Left lung (tissue), 4 donors: ENCODE measurements at regions not wholly inside any gene's neighbourhood (a gene's known extent, or its start where the extent isn't known, plus 50 kb on each side); places are given as distances from the start of the nearest gene placed in this dataset.

ENCODE experiments used
- ATAC-seq: fragments of 200-7000 bp; cut with Tn5 transposase; one replicate; pipeline ENCODE4 v1.9.1; 2020; ENCODE audit warnings: moderate library complexity
- DNase-seq, 4 donors: peaks; one replicate each; pipeline ENCODE4 v3.0.0-alpha.2; 2013 to 2020
- H3K27ac ChIP-seq, 2 donors: fragments of 200-600 bp; sonication (generic) in 1 of 2; one replicate each; pipeline versions ENCODE4 v1.5.0 to v1.8.0; 2020 to 2021
- H3K27me3 ChIP-seq, 2 donors: fragments of 200-600 bp; sonication (generic) in 1 of 2; one replicate each; pipeline versions ENCODE4 v1.5.0 to v1.8.0; 2020 to 2021
- H3K36me3 ChIP-seq, 2 donors: fragments of 200-600 bp; sonication (generic) in 1 of 2; one replicate each; pipeline versions ENCODE4 v1.5.0 to v1.8.0; 2020 to 2021
- H3K4me1 ChIP-seq, 2 donors: fragments of 200-600 bp; one replicate each; pipeline ENCODE4 v1.8.0; 2021
- H3K4me3 ChIP-seq, 2 donors: fragments of 200-600 bp; sonication (generic) in 1 of 2; one replicate each; pipeline versions ENCODE4 v1.5.0 to v1.8.0; 2020 to 2021; ENCODE audit warnings: mild to moderate bottlenecking in 1 of 2
- H3K9me3 ChIP-seq, 2 donors: fragments of 200-600 bp; sonication (generic) in 1 of 2; one replicate each; pipeline versions ENCODE4 v1.5.0 to v1.8.0; 2020 to 2021
- intact Hi-C, 2 donors: fragments of 100-400 bp; cut with DNase I; formaldehyde crosslinking; loops; one replicate each; pipeline versions ENCODE4 v1.11.2 to v1.14.2; 2022
- TF ChIP-seq, protein P1 (sequence below), 2 donors: fragments of 200-600 bp; sonication (generic) in 1 of 2; IDR thresholded peaks; one replicate each; pipeline versions ENCODE4 v1.5.0 to v1.8.0; 2021; ENCODE audit warnings: antibody characterized with exemption in 2 of 2
- donor health status: DM: no; HTN: yes; CAD: no.
- donor health status: DM: no; HTN: no; CAD: no.

DNA sequence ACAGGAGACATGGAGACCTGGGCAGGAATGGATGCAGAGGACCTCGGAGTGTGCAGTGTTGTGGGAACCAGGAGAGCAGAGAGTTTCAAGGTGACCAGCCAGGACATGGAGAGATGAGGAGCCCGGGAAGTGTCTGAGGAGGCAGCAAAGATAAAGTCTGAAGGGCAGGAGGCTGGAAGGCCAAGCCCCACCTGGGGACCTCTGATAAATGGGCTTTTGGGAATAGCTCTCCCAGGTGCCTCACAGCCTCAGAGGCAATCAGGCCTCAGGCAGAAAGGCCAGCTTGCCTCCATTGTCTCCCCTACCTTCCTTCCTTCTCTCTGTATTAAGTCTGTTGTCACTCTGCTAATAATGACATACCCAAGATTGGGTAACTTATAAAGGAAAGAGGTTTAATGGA, 97.5 kb upstream of the TPM1 start:
- TF ChIP-seq, protein P1, sequence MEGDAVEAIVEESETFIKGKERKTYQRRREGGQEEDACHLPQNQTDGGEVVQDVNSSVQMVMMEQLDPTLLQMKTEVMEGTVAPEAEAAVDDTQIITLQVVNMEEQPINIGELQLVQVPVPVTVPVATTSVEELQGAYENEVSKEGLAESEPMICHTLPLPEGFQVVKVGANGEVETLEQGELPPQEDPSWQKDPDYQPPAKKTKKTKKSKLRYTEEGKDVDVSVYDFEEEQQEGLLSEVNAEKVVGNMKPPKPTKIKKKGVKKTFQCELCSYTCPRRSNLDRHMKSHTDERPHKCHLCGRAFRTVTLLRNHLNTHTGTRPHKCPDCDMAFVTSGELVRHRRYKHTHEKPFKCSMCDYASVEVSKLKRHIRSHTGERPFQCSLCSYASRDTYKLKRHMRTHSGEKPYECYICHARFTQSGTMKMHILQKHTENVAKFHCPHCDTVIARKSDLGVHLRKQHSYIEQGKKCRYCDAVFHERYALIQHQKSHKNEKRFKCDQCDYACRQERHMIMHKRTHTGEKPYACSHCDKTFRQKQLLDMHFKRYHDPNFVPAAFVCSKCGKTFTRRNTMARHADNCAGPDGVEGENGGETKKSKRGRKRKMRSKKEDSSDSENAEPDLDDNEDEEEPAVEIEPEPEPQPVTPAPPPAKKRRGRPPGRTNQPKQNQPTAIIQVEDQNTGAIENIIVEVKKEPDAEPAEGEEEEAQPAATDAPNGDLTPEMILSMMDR (IDR thresholded peaks at IDR 0.05): no peak
- DNase-seq (no peak), ATAC-seq (no peak)
- peaks cover 0 to 8% of the 10 kb centered on the region in 2 donors for H3K4me1 ChIP-seq
- H3K27ac ChIP-seq: no peak overlapping the region
- H3K36me3 ChIP-seq: no peaks in the 10 kb centered on the region
- H3K27me3 ChIP-seq: peaks cover 0 to 2% of the 10 kb centered on the region in 2 donors
- H3K4me3 ChIP-seq: no peak overlapping the region
- H3K9me3 ChIP-seq: no peaks in the 10 kb centered on the region
- intact Hi-C loops: no loop called here

DNA sequence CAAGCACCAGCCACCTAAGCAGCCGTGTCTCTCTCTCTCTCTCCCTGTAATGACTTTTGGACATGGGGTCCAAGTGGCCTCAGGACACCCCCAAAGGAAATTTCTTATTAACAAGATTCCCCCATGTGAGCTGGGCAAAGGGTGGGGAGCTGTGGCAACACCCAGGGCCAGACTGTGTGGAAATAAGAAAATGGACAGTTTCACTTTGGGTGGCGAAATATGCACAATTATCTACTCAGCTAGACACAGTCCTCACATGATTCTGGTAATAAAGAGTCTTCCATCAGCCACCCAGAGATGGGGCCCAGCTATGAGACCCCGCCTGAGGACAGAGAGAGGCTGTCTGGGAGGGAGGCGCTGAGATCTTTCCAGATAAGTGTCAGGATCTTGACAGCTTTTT, 96.8 kb upstream of the TPM1 start:
- H3K27me3 ChIP-seq: peaks cover 0 to 9% of the 10 kb centered on the region in 2 donors
- H3K9me3 ChIP-seq: no peaks in the 10 kb centered on the region
- DNase-seq (no peak), ATAC-seq (no peak)
- H3K36me3 ChIP-seq: no peaks in the 10 kb centered on the region
- no peak overlapping the region for H3K27ac ChIP-seq
- H3K4me1 ChIP-seq: peaks cover 0 to 8% of the 10 kb centered on the region in 2 donors
- intact Hi-C loops: no loop called here
- TF ChIP-seq, protein P1 (IDR thresholded peaks at IDR 0.05): no peak
- H3K4me3 ChIP-seq: no peak overlapping the region

DNA sequence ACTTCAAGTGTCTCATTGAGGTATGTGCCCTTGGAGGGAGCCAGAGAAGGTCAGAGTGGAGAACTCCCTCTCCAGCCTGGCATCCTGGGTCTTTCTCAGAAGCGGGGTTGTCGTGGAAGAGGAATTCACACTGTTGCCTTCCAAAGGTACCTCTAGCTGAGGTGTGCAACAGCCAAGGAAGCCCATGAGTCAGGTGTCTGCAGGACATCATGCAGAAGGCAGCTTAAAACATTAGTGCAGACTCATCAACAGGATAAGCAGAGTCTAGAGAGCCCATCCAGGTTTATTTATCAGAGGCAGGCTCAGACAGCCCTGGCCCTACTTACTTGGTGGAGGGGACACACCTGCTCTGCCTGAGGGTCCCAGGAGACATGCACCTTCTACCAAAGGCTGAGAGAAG, 95.6 kb upstream of the TPM1 start:
- H3K36me3 ChIP-seq: no peaks in the 10 kb centered on the region
- no peak for DNase-seq
- TF ChIP-seq, protein P1 (IDR thresholded peaks at IDR 0.05): no peak
- no peaks in the 10 kb centered on the region for H3K4me1 ChIP-seq
- intact Hi-C loops: no loop called here
- H3K9me3 ChIP-seq: no peaks in the 10 kb centered on the region
- no peak overlapping the region for H3K4me3 ChIP-seq
- peaks cover 0 to 21% of the 10 kb centered on the region in 2 donors for H3K27me3 ChIP-seq
- H3K27ac ChIP-seq: no peak overlapping the region
- no peak for ATAC-seq

DNA sequence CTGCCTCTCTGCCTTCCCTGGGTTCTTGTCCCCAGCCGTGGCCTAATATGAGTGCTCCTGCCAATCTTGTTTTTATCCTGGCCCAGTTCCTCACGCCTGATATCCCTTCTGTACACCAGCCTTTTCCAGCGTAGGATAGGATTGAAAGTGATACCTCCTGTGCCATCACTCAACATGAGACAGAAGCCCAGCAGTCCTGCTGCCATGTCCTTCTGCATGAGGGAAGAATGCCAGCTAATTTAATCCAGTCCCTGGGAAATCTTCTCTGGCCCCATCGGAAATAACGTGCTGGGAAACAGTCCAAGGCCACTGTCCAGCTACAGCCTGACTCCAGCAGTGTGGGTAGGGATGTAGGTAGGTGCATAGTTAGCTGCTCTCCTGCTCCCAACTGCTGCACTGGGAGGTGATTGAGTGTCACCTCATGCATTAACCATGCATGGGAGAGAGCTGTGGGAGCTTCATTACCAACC, 92.0 kb upstream of the TPM1 start:
- TF ChIP-seq, protein P1 (IDR thresholded peaks at IDR 0.05): no peak
- Histone ChIP-seq H3K27me3 (peaks cover 7 to 43% of the 10 kb centered on the region in 2 donors), H3K9me3 (no peaks in the 10 kb centered on the region), H3K36me3 (no peaks in the 10 kb centered on the region), H3K27ac (no peak overlapping the region), H3K4me1 (no peaks in the 10 kb centered on the region), H3K4me3 (no peak overlapping the region)
- ATAC-seq: no peak
- DNase-seq: no peak
- intact Hi-C loops: no loop called here

DNA sequence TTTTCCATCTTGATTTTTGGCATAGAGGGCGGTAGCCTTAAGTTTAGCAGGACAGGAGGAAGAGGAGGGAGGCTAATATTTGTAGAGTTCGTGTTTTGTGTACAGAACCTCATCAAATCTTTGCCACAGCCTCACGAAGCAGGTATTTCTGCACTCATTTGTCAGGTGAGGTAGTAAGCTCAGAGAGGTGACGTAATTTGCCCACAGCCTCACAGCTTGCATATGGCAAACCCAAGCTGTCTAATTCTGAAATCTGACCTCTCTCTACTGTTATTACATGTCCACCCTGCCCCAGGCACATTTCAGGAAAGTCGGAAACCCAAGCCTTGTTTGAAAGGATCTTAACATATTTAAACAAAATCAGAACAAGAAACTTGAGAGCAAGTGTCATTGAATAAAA, 91.1 kb upstream of the TPM1 start:
- H3K9me3 ChIP-seq: no peaks in the 10 kb centered on the region
- H3K4me3 ChIP-seq: no peak overlapping the region
- intact Hi-C loops: no loop called here
- TF ChIP-seq, protein P1 (IDR thresholded peaks at IDR 0.05): no peak
- H3K27me3 ChIP-seq: peaks cover 7 to 43% of the 10 kb centered on the region in 2 donors
- no peaks in the 10 kb centered on the region for H3K4me1 ChIP-seq
- DNase-seq (no peak), ATAC-seq (no peak)
- no peak overlapping the region for H3K27ac ChIP-seq
- no peaks in the 10 kb centered on the region for H3K36me3 ChIP-seq
